GM12891 (cell line): ENCODE measurements at regions not wholly inside any gene's neighbourhood (a gene's known extent, or its start where the extent isn't known, plus 50 kb on each side); places are given as distances from the start of the nearest gene placed in this dataset.

Source experiments
- POLR2A ChIP-seq: IDR thresholded peaks from 2 replicates; pipeline ENCODE4 v1.6.1; 2011; ENCODE audit warnings: low read depth, low read length, control low read depth
- POLR2AphosphoS5 ChIP-seq: IDR thresholded peaks from 2 replicates; pipeline ENCODE4 v1.6.1; 2011; ENCODE audit warnings: low read depth, low read length, control low read depth
- SPI1 ChIP-seq: IDR thresholded peaks from 2 replicates; pipeline ENCODE4 v1.6.1; 2011; ENCODE audit warnings: low read depth, low read length, control low read depth

DNA sequence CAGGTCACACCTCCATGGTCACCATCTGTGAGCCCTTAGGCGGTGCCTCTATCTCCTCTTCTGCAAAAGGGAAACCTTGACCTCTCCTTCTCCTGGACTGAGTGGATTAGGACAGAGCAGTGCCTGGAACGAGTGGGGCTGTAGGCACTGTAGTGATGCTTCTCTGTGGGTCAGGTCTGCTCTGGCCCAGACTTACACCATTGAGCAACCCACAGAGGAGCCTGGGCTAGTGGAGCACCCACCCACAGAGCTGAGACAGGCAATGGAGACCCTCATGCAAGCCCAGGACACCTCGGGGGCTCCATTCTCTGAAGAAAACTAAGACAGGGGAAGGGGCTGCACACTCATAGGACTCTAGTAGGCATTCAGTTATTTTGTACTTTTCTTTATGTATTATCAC is 400.6 kb downstream of the GADD45G start:
- no peak for TF ChIP-seq SPI1
- no peak for TF ChIP-seq POLR2A
- TF ChIP-seq POLR2AphosphoS5: no peak
